NCI-H2196 (cell line): ENCODE measurements at regions not wholly inside any gene's neighbourhood (a gene's known extent, or its start where the extent isn't known, plus 50 kb on each side); places are given as distances from the start of the nearest gene placed in this dataset.

Source experiments
- DNase-seq: peaks from one replicate; lab custom pipeline; 2025; ENCODE audit not compliant: unreplicated experiment; lab: John Stamatoyannopoulos, UW

DNA sequence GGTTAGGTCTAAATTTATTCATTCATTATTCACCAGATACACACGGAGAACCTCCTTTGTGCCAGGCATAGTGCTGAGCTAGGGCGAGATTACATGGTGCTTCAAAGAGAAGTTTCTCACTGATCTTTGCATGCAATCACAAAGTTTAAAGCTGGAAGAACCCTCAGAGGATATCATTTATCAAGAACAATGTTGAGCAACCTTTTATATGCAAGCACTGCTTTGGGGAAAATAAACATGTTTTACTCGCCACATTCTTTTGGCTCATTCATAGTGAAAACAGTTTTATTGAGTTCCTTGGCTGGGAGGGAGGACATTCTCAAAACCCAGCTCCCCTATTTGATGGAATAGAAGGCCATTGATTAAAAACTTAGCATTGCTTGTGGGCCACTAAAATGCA is 49.8 kb upstream of the XYLT1 start:
- DNase-seq, result no peak
